GM19025 (cell line): ENCODE measurements at regions not wholly inside any gene's neighbourhood (a gene's known extent, or its start where the extent isn't known, plus 50 kb on each side); places are given as distances from the start of the nearest gene placed in this dataset.
"Not testable (repeated sequence)": the region's sequence is repeated elsewhere in the genome, so short reads cannot be mapped to it uniquely, and the experiment has no call there.

Experiments used
- ATAC-seq: cut with Tn5 transposase; IDR thresholded peaks from one replicate; pipeline ENCODE4 v1.9.1; 2021; ENCODE audit warnings: mild to moderate bottlenecking, low read depth, moderate library complexity; ENCODE audit not compliant: unreplicated experiment

DNA sequence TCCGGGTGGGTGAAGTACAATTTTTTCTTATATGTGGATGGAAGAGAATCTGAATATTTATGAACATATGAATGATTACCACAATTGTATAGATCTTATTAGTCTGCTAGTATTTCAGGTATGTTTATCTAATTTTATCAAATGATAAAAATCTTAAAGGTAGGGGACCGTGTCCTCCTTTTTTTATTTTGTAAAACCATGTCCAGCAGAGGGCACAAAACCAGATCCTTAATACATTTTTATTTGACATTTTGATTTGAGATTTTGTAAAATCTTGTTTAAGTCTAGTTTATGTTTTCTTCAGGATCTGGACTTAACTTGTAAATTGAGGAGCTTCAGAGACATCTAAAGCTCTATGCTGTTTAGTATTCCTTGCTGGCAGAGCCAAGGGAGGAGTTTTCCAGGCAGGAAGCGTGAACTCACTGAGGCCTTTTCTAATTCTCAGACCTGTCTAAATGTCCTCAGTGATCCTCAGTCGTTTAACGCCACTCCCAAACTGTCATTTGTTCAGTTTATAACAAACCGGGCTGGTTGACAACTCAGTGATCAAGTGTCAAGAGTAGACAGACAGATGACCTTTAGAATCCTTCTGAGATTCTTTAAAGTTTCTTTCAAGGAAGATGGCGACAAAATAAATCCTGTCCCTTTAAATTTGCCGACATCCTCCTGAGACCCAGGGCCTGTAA lies 263.9 kb downstream of the KTN1 start:
- ATAC-seq = no peak

DNA sequence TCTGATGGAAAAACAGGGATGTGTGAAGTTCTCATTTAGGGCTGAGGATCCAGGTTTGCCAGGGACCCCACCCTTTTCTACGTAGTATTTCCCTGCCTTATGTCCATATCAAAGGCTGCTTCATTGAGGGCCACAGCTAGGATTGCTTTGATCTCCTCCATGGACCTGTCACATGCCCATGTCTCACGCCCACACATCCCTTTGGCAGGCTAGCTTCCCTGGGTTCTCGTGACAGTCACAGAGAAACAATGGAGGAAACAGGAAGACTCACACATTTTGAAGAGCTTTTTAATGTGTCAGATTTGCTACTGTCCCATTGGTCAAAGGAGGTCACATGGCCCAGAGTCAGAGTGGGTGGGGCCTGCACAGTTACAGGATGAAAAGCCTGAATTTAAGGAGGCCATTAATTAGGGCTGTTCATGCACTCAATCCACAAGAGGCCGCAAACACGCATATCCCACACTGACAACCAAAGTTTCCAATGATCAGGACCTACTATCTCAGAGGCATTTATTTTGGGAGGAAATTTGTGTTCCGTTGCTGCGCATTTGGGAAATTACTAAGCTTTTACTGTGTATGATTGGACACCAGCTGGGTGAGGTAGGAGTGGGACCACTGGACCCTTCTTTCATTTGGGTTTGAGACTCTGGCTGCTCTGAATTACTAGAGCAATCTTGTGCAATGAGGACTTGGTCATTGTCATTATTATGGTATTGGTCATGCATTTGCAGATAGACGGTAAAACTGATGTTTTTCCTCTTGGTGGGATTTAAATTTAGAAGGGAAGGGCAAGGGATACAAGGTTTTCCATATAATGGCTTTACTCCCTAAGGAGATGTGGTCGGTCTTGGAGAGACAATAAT lies 266.2 kb downstream of the KTN1 start:
- ATAC-seq = no peak

DNA sequence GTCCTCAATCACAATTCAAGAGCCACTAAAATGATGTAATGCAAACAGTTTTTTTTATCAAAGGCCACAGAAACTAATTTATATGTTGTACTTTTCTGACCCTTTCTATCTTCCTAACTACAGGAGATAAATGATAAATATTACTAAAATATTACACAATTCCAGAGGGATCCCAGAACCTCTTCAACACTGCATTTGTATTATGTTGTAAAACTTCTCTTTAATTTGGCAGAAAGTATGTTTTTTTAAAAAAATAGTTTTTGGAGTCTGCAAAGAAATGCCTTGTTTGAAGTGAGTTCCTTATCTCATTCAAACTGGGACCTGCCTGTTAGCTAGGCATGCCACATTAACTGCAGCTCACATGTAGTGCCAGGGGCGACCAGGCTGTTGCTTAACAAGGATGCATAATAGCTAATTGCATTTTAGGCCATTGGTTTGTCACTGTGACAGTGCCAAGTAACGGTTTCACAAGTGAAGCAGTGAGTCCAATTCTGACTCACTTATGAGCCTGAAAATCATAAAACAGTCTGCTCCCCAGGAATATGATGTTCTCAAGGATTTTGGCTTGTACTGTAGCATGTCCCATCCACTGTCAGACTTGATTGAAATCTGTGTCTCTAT lies 266.9 kb downstream of the KTN1 start:
- ATAC-seq = no peak

DNA sequence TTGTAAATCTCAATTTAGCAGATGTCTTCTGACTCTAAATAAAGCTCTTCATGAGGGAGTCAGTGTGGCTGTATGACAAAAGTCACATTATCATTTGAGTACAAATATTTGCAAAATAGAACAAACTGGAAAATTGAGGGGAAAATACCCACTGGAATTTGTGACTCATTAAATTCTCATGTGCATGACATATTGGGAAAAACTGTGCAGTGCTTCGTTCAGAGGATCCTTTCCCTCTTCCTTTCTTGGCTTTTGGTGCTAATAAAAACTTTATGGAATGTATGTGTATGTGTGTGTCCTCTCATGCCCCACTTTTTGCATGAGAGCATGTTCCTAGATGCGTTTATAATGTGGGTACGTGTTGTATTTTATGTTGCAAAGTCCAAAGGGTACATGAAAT lies 267.8 kb downstream of the KTN1 start:
- no peak for ATAC-seq

DNA sequence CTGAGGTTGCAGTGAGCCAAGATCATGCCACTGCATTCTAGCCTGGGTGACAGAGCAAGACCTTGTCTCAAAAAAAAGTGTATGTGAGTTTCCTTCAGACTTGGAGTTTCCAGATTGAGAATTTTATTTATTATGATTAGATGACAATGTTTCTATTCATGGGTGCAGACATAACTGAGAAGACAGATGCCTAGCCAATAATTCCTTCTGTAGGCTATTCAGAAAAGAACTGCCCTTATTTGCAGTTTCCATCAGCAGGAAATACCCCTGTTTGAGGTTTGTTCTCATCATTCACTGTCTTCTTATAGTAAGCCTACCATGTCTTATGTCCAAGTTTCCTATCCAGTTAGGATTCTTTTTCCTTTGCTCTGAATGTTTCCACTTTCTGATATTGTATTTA lies 269.0 kb downstream of the KTN1 start:
- no peak for ATAC-seq

DNA sequence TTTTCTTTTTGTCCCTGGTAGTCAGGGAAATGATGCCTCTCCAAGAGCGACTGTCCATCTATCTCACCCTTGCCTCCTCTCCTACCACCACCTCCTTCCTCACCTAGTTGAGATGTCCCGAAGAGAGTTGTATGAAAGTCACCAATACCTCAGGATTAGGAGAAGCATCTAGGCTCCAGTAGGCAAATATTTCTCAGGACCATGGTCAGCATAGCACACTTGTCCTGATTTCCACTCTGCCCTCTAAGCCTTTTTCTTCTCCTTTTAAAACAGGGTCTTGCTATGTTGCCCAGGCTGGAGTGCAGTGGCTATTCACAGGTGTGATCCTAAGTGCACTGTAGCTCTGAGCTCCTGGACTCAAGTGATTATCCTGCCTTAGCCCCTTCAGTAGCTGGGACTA lies 268.4 kb upstream of the PELI2 start:
- no peak for ATAC-seq

DNA sequence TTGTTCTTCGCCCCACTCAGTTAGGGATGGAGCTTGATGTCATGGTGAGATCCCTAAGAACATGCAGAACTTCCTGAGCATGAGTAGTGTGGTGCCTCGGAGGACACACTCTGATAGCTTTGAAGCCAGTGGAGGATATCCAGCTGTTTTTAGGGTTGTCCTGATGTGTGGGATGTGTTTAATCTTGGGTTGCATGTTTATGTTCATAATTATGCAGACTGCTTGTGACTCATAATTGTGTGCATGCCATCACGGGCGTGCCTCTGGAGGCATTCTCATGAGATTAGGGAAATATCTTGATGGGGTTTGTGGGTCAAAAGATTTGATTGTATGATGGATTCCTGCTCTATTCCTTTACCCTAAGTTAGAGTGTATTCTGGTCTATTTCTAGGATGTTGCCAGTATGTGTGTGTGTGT lies 267.4 kb upstream of the PELI2 start:
- ATAC-seq = no peak

DNA sequence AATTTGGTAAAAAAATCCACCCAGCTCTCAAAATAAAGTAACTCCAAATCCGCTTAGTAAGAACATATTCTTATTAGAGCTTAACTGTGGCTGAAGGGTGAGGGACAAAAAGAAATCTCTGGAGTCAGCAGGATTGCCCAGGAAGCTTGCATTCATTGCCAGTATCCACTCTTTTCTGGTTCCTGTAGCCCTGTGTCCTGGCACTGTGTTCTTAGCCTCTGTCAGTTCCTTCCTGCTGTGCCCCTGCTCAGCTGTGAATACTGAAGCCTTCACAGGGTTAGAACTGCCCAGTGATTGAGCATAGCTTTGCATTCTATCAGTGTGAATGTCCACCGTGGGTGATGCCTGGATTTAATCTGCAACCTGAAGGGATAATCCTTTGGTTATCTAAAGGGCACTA lies 266.9 kb upstream of the PELI2 start:
- ATAC-seq = no peak

DNA sequence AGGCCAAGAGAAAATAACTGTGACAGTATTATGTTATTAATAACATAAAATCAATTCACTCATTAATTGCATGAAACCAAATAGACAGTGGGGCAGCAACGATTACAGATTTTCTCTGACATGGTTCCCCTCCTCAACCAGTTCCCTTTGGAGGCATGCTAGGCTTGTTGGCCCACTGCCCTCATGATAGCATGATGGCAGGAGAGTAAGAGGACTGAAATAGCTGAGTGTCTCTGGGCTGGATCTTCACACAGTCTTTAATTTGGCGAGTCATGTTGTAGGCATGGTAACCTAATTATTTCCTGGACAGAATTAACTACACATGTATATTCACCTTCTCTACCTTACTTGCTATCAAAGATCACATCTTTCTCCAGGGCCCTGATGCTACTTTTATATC lies 266.2 kb upstream of the PELI2 start:
- ATAC-seq = no peak

DNA sequence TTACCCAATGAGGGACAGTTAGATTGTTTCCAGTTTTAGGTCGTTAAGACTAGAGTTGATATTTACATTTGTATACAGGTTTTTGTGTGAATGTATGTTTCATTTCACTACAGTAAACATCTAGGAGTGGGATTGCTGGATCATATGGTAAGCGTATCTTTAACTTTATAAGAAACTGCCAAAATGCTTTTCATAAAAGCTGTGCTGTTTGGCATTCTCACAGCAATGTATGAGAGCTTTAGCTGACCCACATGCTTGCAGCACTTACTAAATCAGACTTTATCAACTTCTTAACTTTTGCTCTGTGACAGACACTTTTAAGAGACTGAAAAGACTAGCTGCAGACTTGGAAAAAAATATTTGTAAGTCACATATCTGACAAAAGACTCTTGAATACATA lies 262.5 kb upstream of the PELI2 start:
- no peak for ATAC-seq

DNA sequence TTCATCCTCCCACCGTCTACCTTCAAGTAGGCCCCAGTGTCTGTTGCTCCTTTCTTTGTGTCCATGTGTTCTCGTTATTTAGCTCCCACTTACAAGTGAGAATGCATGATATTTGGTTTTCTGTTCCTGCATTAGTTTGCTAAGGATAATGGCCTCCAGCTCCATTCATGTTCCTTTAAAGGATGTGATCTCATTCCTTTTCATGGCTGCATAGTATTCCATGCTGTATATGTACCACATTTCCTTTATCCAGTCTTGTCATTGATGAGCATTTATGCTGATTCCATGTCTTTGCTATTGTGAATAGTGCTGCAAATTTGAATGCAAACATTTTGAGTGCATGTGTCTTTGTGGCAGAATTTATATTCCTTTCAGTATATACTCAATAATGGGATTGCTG lies 259.6 kb upstream of the PELI2 start:
- ATAC-seq = no peak

DNA sequence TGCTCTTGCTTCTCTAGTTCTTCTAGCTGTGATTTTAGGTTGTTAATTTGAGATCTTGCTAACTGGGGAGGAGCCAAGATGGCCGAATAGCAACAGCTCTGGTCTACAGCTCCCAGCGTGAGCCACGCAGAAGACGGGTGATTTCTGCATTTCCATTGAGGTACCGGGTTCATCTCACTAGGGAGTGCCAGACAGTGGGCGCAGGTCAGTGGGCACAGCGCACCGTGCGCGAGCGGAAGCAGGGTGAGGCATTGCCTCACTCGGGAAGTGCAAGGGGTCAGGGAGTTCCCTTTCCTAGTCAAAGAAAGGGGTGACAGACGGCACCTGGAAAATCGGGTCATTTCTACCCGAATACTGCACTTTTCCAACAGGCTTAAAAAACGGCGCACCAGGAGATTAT lies 256.6 kb upstream of the PELI2 start:
- ATAC-seq = not testable (repeated sequence)

DNA sequence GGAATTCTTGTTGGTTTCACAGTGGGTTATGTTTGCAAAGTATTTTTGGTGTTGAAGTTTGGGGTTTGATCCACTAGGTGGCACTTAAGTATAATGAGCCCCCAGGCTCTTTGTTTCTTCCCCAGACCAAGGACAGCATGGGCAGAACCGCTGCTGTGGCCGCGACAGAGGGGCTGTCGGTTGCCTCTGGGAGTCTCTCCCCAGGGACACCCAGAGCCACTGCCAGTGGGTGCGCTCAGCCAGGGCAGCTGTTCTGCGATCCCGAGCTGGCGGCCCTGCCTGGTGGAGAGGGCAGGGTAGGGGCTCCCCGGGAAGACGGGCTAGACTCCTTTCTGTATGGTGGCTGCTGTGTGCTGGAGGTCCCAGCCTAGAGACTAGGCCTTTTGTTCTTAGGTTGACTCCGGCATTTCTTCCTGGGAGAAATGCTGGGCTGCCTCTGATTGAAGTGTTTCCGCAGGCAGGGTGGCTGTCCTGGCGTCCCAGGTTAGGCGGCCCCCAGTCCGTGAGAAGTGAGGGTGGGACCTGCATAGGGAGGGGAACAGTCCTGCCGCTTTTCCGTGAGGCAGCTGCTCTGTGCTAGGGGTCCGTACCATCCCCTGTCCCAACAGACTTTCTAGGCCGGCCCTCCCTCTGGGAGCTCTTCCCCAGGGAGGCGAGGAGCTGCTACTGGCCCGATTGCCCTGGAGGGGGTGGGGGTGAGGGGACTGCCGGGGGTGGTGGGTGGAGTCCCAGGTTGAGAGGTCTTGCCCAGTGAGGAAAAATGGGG lies 253.1 kb upstream of the PELI2 start:
- ATAC-seq = no peak

DNA sequence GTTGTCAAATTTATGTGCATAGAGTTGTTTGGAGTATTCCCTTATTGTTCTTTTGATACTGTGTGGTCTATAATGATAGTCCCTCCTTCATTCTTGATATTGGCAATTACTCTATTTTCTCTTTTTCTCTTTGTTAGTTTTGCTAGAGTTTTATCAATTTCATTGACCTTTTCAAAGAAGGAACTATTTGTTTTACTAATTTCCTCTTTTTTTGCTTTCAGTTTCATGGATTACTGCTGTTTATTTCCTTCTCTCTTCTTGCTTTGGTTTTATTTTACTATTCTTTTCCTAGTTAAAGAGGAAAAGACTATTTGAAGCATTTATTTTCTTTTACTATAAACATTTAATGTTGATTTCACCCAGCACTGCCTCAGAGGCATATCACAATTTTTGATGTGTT lies 250.9 kb upstream of the PELI2 start:
- ATAC-seq = no peak

DNA sequence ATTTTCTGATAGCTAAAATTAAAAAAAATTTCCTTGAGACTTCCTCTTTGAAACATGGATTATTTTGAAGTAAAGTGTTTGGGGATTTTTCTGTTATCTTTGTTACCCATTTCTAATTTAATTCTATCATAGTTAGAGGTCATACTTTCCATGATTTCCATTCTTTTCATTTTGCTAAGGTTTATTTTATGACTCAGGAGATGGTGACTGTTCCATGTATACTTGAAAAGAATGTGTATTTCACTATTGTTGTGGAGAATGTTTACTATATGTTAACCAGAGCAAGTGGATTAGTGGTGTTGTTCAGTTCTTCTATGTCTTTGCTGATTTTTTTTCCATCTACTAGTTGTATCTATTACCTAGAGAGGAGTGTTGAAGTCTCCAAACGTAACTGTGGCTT lies 250.5 kb upstream of the PELI2 start:
- no peak for ATAC-seq

DNA sequence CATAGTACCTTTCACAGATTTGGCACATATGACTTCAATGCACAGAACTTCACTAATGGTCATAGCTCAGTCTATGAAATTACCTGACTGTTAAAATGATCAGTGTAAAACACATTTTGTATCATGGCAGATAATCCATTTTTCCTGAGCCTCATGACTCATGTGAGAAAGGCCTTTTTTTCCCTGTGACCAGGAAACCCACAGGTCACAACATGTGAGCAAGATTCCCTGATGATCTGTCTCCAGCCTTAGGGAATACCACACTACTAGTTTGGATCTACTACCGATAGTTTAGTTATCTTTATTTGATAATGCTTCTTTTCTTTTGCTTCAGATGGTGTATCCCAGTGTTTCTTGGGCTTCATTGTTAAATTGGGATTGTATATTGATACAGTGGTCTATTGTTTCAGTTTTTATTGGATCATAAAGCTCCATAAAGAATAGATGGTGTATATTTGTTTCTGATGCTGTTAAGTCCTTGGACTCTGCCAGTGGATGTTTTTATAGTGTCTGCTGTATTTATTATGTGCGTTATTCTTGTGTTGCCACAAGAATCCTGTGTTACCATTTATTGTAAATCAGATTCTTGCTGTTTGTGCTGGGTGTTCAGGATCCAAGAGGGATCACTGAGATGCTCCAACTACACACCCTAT lies 248.7 kb upstream of the PELI2 start:
- ATAC-seq = no peak

DNA sequence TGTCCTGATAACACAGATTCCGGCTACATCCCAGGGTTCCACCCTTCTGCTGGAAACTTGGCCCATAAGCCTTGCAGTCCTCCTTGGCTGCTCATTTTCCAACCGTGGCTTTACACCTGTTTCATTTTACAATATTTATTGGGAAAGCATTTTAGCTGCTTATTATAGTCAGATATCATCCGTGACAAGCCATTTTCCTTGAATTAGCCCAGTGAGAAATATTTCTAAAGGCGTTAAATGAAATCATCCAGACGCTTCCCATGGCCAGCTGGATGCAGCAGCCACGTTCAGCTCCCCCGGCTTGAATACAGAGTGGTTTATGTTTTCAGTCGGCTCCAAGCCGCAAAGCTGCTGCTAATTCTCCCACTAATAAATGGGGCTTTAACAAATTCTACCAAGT lies 245.0 kb upstream of the PELI2 start:
- no peak for ATAC-seq

DNA sequence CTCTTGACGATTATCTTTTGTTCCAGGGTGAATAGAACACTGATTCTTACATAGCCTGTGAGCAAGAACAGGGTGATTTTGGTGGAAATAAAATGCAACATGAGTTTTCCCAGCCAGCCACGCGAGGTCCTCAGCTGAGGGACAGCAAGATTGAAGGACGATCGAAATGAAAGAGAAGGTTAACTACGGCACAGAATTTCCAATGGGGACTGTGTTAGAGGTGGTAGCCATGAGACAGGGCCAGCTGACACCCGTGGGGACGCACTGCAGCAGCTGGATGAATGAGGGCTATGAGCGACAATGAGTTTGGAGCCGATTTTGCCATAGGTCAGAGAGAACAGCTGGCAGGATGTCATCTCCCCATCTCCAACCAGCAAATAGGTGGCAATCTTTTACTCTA lies 243.4 kb upstream of the PELI2 start:
- ATAC-seq = no peak

DNA sequence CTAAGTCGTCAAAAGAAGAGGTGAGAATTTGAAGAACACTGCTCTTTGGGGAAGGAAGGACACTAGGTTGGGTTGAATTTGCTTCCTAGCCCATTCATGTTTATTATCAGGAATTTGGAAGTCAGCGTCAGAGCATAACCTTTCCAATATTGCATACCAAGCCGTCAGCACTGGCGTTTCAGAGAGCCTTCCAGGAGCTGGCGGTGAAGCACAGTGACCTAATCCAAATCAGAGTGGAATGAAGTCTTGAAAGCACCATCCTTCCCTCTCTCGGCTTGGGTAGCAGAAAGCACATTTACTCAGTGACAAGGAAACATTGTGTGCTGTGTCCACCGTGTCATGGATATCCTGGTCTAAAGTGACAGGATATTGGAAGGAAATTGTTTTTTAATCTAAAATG lies 240.3 kb upstream of the PELI2 start:
- no peak for ATAC-seq

DNA sequence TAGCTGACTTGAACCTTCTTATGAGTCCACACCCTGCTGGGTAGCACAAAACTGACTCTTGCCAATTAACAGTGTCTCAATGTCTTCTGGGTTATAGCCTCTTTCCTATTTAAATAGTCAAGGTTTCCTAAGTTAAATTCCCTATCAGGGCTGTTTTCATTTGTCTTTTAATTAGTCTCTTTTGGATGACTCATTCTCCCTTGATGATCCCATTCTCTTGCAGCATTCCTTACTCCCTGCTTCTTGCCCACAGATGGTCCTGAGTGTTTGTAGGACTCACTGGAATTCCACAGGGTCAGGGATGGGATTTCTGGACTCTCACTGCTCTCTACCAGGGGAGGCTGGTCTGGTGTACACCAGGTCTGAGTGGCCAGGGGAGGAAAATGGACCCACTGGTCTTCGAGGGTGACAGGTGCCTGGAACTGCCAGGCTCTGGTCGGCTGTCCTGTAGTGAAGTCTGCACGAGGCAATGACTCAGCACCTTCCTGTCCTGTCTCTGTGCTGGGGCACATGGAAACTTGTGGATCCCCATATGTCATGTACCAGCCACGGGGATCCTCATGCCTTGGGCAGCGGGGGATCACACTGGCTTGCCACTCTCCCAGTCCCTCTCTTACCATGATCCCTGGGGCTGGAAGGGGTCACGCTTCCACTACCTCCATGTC lies 236.5 kb upstream of the PELI2 start:
- ATAC-seq = no peak
